Endothelial cell of umbilical vein (primary cell): ENCODE measurements at regions not wholly inside any gene's neighbourhood (a gene's known extent, or its start where the extent isn't known, plus 50 kb on each side); places are given as distances from the start of the nearest gene placed in this dataset.

ENCODE experiments used
- BruUV-seq: library from RNA; stranded (reverse); fragments of 400-500 nt; replicated peaks from 2 replicates; lab custom pipeline; 2021; lab: Mats Ljungman, UMichigan
- CTCF ChIA-PET: fragments of 300-600, 350-600 bp; sonication (Branson Sonifier 250); formaldehyde crosslinking; loops from one replicate; lab custom pipeline; 2021; ENCODE audit warnings: antibody characterized with exemption, inconsistent platforms; lab: Charles Lee
- POLR2A ChIA-PET: fragments of 300-600, 350-600 bp; sonication (Branson Sonifier 250); formaldehyde crosslinking; loops from one replicate; lab custom pipeline; 2021; ENCODE audit warnings: antibody characterized with exemption, inconsistent platforms; lab: Charles Lee
- DNase-seq: peaks from one replicate; pipeline ENCODE4 v3.0.0-alpha.2; 2011; ENCODE audit warnings: low read depth, low spot score
- FAIRE-seq: peaks from 2 replicates; lab custom pipeline; 2011; peaks lifted over from hg19 to GRCh38; lab: Jason Lieb, UNC
- H2AFZ ChIP-seq: 2 replicates; pipeline ENCODE4 v1.6.0; 2012; ENCODE audit warnings: low read depth, low read length, control low read depth, inconsistent platforms
- H3K27ac ChIP-seq: 2 replicates; pipeline ENCODE4 v1.5.1; 2011; ENCODE audit warnings: low read depth, mild to moderate bottlenecking, control low read depth, low read length, moderate library complexity; ENCODE audit not compliant: insufficient read depth
- H3K27me3 ChIP-seq, 2 experiments: 2 replicates each; pipeline versions ENCODE4 v1.6.0 to v1.6.1; 2011; ENCODE audit warnings: low read length in 2 of 2, mixed read lengths in 1 of 2; ENCODE audit not compliant: control insufficient read depth in 2 of 2, insufficient read depth in 2 of 2
- H3K36me3 ChIP-seq, 2 experiments: 2 replicates in 1 of 2; 3 replicates in 1 of 2; pipeline ENCODE4 v1.5.1; 2011; ENCODE audit warnings: low read length in 2 of 2, mild to moderate bottlenecking in 1 of 2, moderate library complexity in 1 of 2; ENCODE audit not compliant: control insufficient read depth in 2 of 2, insufficient read depth in 2 of 2; ENCODE audit errors: extremely low read depth in 1 of 2
- H3K4me1 ChIP-seq: 3 replicates; pipeline ENCODE4 v1.5.1; 2011; ENCODE audit warnings: mild to moderate bottlenecking, low read length; ENCODE audit not compliant: control insufficient read depth, insufficient read depth; ENCODE audit errors: extremely low read depth
- H3K4me2 ChIP-seq: 2 replicates; pipeline ENCODE4 v1.6.1; 2011; ENCODE audit warnings: low read length, control low read depth, mixed read lengths; ENCODE audit not compliant: insufficient read depth
- H3K4me3 ChIP-seq, 3 experiments: fragments of 200-600 bp in 1 of 3; sonication (generic), shearing (Covaris generic) in 1 of 3; replicated peaks in 1 of 3; 2 replicates each; pipeline ENCODE4 v1.5.1; 2011 to 2016; ENCODE audit warnings: control low read depth in 3 of 3, low read length in 3 of 3, mild to moderate bottlenecking in 2 of 3, inconsistent platforms in 1 of 3, low read depth in 1 of 3, moderate library complexity in 1 of 3; ENCODE audit not compliant: insufficient read depth in 1 of 3
- H3K79me2 ChIP-seq: 2 replicates; pipeline ENCODE4 v1.6.0; 2012; ENCODE audit warnings: low read length, inconsistent platforms; ENCODE audit not compliant: control insufficient read depth, insufficient read depth
- H3K9ac ChIP-seq: replicated peaks from 2 replicates; pipeline ENCODE3; 2011; ENCODE audit warnings: low read length, control low read depth; ENCODE audit not compliant: insufficient read depth; ENCODE audit errors: extremely low read depth
- H3K9me1 ChIP-seq: replicated peaks from 3 replicates; pipeline ENCODE4 v1.6.0; 2011; ENCODE audit warnings: mild to moderate bottlenecking, low read length; ENCODE audit not compliant: control insufficient read depth, insufficient read depth; ENCODE audit errors: extremely low read depth
- H3K9me3 ChIP-seq: replicated peaks from 2 replicates; pipeline ENCODE4 v1.5.1; 2012; ENCODE audit warnings: low read length, inconsistent platforms; ENCODE audit not compliant: control insufficient read depth, insufficient read depth
- H4K20me1 ChIP-seq: replicated peaks from 2 replicates; pipeline ENCODE3; 2011; ENCODE audit warnings: mild to moderate bottlenecking, low read length; ENCODE audit not compliant: control insufficient read depth, insufficient read depth; ENCODE audit errors: extremely low read depth
- CTCF ChIP-seq, 2 donors: IDR thresholded peaks; 1 replicate in 1 of 2; 2 replicates in 1 of 2; pipeline ENCODE4 v1.5.1; 2011; ENCODE audit warnings: low read length in 2 of 2, mild to moderate bottlenecking in 2 of 2, moderate library complexity in 2 of 2, control low read depth in 1 of 2, inconsistent platforms in 1 of 2, low read depth in 1 of 2; ENCODE audit not compliant: insufficient read depth in 1 of 2; ENCODE audit errors: extremely low read depth in 1 of 2
- EZH2 ChIP-seq: IDR thresholded peaks from 2 replicates; pipeline ENCODE4 v1.6.1; 2012; ENCODE audit warnings: borderline replicate concordance, low read depth, mild to moderate bottlenecking, moderate library complexity, low read length, inconsistent platforms; ENCODE audit not compliant: severe bottlenecking
- FOS ChIP-seq: IDR thresholded peaks from 2 replicates; pipeline ENCODE4 v1.6.1; 2011; ENCODE audit warnings: mild to moderate bottlenecking, low read length, moderate library complexity, borderline replicate concordance; ENCODE audit not compliant: insufficient read depth
- GATA2 ChIP-seq: IDR thresholded peaks from 2 replicates; pipeline ENCODE4 v1.7.0; 2011; ENCODE audit warnings: low read depth, mild to moderate bottlenecking, moderate library complexity, mixed read lengths, low read length; ENCODE audit not compliant: insufficient read length, insufficient read depth
- JUN ChIP-seq: IDR thresholded peaks from 2 replicates; pipeline ENCODE4 v1.6.1; 2011; ENCODE audit warnings: borderline replicate concordance, low read depth; ENCODE audit not compliant: insufficient read length, insufficient read depth
- MAX ChIP-seq: IDR thresholded peaks from 2 replicates; pipeline ENCODE4 v1.6.1; 2011; ENCODE audit not compliant: insufficient read depth, insufficient read length
- MYC ChIP-seq: IDR thresholded peaks from one replicate; pipeline ENCODE4 v1.6.1; 2011; ENCODE audit warnings: mild to moderate bottlenecking, low read depth, low read length
- POLR2A ChIP-seq: IDR thresholded peaks from 2 replicates; pipeline ENCODE4 v1.6.1; 2012; ENCODE audit warnings: low read depth, mild to moderate bottlenecking, control low read depth, low read length
- POLR2AphosphoS5 ChIP-seq: IDR thresholded peaks from 2 replicates; pipeline ENCODE4 v1.6.1; 2012; ENCODE audit warnings: low read depth, mild to moderate bottlenecking, control low read depth, low read length, moderate library complexity; ENCODE audit not compliant: insufficient read depth
- dilution Hi-C: fragments of 300-500 bp; cut with MboI; formaldehyde crosslinking; loops from one replicate; pipeline ENCODE4 v1.15.0; 2019; ENCODE audit warnings: low sequenced_read_pairs; ENCODE audit not compliant: extremely low pct_ligation_motif_present
- intact Hi-C: fragments of 100-400 bp; cut with micrococcal nuclease; formaldehyde crosslinking; loops from one replicate; pipeline ENCODE4 v1.10.0; 2022

GRCh38 chr13:67557118-67557517 is 327.0 kb upstream of the PCDH9 start:
- Histone ChIP-seq H3K27ac (no peak overlapping the region), H3K4me2 (no peak overlapping the region), H4K20me1 (no peaks in the 10 kb centered on the region), H3K4me1 (no peaks in the 10 kb centered on the region), H2AFZ (no peak overlapping the region), H3K9me1 (no peaks in the 10 kb centered on the region), H3K4me3 (no peak overlapping the region), H3K36me3 (no peaks in the 10 kb centered on the region), H3K9ac (no peak overlapping the region), H3K27me3 (no peaks in the 10 kb centered on the region), H3K9me3 (no peaks in the 10 kb centered on the region), H3K79me2 (no peaks in the 10 kb centered on the region)
- dilution Hi-C loops: no loop called here
- no peak for TF ChIP-seq POLR2A
- TF ChIP-seq EZH2: no peak
- no peak for TF ChIP-seq MYC
- TF ChIP-seq MAX: no peak
- TF ChIP-seq JUN: no peak
- TF ChIP-seq CTCF (IDR thresholded peaks at IDR 0.05; ENCODE audit: extremely low read depth in 1 of 2, insufficient read depth in 1 of 2, low read depth in 1 of 2, low read length in 2 of 2): no peak
- no peak for TF ChIP-seq FOS
- TF ChIP-seq GATA2: no peak
- TF ChIP-seq POLR2AphosphoS5: no peak
- CTCF ChIA-PET: no interaction called here
- POLR2A ChIA-PET: no interaction called here
- no peak for FAIRE-seq
- no peak for DNase-seq
- intact Hi-C loops: no loop called here
- BruUV-seq: no TSS peak
